ENCODE measurements at regions not wholly inside any gene's neighbourhood (a gene's known extent, or its start where the extent isn't known, plus 50 kb on each side); places are given as distances from the start of the nearest gene placed in this dataset.
A peak's percentile ranks its signal among the peaks of the same experiment; 100 is the strongest.

GRCh38 chr13:76711550-76712182 lies 174.5 kb downstream of the KCTD12 start:
- no peak for DNase-seq

- DNase-seq, result no peak
Measured at GRCh38 chr13:76709851-76710250, 176.4 kb downstream of the KCTD12 start.

DNA sequence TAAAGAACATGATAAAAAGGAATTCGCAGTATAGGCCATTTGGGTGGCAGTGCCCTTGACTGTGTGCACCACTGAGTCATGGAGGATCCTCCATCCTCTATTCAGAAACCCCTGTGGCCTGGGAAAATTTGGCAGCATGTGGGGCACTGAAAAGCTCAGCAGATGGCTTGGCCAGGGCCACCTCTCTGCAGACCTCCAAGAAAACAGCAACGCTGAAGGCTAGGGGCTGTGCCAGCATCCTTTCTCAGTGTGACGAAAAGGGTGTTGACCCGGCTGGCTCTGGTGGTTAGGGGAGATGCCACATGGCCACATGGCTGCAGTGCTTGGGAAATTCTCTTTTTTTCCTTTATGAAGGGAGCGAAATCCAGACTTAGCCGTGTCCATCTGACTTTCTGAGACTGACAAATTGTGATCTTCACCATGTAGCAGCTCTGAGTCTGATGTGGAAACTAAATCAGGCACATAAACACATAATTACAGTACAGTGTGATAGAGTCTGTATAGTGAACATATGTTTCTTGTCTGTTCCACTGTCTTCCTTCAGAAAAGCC lies 178.0 kb downstream of the KCTD12 start:
- peak in 33 of 56 donors; percentile 2 to 69 (median 20) for DNase-seq

DNA sequence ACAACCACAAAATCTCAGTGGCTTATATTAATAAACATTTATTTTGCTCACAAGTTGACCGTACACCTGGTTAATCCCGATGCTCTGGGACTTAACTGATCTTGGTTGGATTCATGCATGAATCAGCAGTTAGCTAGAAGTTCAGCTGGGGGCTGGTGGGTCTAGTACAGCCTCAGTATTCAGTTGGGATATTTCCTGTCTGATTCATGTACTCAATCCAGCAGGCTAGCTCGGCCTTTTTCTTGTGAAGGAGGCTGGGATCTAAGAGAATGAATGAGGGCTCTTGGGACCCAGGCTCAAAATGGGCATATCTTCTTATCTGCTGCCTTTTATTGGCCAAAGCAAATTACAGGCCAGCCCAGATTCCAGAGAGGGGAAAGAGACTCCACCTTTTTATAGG lies 178.8 kb downstream of the KCTD12 start:
- no peak for DNase-seq

DNA sequence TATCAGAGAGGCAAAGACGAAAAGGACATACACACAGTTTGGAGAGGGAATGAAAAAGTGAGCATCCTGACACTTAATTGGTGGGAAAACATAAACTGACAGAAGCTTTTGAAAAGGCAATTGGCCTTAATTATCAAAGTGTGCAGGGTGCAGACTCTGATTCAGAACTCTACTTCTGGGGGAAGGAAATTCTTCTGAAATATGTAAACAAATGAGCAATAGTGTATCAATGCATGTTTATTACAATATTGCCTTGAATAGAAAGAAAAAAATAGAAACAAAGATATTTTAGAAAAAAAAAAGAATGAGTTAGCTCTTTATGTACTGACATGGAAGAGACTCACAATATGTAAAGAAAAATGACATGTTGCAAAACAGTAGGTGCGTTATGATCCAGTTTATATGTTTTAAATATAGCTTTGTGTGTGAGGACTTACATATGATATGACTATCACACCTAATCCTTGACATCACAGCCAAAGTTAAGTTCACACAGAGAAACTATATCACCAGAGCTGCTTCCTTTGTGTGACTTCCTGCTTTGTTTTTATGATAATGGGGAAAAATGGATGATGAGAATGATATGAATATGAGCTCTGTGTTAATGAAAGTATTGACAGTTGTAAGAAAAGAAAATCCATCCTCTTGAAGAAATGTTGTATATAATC lies 182.4 kb downstream of the KCTD12 start:
- DNase-seq, result no peak

DNA sequence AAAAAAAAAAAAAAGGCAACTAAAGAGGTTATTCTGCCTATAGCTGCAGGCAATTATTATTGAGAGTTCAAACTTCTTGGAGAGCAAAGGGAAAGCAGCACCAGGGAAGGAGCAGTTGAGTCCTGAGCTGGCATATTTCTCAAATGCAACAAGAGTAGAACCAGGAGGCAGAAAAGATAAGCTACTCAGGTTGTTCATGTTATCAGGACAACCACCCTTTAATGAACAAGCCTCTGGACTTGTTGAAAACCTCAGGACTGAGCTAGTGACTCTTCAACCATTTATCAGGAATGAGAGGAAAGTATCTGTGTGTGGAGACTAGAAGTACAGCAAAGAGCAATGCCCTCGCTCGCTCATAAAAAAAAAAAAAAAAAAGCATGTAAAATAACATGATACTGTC lies 183.0 kb downstream of the KCTD12 start:
- no peak for DNase-seq

DNA sequence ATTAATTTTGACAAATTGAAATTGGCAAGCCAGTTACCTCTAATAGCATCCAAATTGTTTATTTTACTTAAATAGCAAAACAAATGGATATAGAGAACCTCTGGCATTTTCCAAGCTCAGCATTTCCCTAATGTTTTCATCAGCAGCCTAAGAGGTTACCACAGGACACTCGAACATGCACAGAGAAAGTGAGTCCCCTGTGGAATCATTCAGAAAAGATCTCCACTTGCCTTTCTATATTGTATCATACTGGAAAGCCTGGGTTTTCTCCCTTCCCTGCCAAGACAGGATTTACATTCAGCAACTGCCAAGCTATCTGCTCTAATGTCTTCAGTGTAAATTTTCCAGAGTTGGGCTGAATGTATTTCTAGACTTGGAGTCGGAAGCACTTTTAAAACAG lies 188.9 kb downstream of the KCTD12 start:
- DNase-seq, result no peak

DNA sequence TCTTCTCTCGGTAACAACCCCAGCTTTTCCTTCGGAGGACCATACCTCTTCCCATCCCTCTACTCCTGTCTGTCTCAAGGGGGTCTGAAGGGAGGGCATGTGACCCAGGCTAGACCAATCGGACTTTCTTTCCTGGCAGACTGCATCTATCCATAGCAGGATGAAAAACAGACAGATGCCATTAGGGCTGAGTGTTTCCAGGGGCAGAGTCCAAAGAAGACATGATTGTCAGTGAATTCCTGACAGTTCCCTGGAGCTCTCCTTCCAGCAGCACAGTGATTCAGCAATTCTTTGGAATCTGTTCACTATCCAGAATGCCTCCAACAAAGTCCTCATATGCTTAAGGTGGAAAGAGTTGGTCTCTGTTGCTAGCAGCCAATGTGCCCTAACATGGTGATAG lies 189.8 kb downstream of the KCTD12 start:
- no peak for DNase-seq

DNA sequence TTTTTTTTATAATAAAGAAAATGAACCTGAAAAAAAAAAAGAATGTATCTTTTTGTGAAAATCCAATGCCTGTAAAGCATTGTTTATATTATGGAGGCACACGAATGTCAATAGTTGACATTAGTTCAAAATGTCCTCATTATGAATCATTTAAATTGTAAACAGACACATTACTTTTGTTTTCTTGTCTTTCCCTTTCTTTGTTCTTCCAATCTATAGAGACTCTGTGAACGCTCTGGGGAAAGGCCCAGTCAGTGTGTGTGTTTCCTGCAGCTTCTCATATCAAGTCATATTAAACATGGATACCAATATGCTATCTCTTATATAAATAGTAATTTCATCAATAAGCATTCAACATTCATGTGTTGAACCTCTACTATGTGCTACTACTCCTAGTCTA lies 193.1 kb downstream of the KCTD12 start:
- no peak for DNase-seq

GRCh38 chr13:76692346-76692745 lies 193.9 kb downstream of the KCTD12 start:
- DNase-seq, result no peak

- no peak for DNase-seq
Measured at GRCh38 chr13:76690611-76691010, 195.6 kb downstream of the KCTD12 start.

DNA sequence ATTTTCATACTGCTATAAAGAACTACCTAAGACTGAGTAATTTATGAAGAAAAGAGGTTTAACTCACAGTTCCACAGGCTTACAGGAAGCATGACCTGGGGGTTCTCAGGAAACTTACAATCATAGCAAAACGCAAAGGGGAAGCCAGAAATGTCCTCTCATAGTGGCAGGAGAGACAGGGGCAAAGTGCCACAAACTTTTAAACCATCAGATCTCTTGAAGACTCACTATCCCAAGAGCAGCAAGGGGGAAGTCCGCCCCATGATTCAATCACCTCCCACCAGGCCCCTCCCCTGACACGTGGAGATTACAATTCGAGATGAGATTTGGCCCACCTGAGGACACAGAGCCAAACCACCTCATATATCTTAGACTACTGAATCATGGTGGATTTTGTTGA lies 198.7 kb downstream of the KCTD12 start:
- DNase-seq, result no peak

- no peak for DNase-seq
Measured at GRCh38 chr13:76685938-76686337, 200.3 kb downstream of the KCTD12 start.

DNA sequence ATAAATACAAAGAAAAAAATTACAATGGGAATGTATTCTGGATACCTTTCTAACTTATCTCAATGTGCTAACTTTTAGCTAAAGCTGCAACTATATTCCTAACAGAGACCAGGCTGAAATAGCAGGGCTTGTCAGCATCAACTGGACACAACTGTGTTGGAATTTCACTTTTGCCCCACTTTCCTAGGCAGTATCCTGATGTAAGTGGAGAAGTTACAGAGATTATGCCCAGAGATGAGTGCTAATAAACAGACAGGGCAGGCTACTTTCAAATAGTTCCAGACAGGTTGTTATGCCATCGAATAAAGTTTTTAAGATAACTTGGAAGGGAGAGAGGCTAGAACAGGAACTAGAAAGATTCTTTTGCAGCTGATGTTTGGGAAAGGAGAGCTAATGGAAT lies 201.9 kb downstream of the KCTD12 start:
- DNase-seq, result no peak

DNA sequence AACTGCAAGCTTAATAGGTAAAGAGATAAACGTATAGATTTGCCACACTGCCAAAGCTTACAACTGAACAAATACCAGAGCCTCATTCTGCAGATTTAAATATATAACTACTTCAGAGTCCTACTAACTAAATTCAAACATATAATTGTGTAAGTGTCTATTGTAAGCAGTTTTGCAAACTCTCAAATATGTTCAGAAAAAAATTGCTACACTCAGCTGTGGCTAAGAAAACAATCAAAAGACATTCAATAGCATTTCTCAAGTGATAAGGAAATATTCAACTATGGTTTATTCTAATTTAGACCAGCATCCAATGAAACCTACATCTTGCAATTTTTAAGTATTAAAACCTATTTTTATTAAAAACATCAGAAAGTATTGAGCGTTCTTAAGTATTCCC lies 202.4 kb downstream of the KCTD12 start:
- no peak for DNase-seq

DNA sequence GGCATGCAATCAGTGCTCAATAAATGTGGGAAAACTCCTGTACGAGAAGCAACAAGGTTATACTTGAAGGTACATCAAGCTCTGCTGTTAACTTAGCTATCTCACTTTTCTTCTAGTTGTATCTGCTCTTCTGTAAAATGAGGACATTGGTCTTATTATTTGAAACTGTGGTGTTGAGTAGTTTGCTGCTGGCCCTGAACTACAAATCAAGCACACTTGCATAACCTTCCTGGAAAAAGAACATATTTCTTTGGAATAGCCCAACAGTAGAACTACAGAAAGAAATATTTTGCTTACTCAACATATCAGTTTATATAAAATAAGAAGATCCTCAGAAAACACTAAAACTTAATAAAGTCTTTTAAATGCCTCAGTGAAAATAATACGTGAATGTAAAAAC lies 203.0 kb downstream of the KCTD12 start:
- DNase-seq, result no peak

DNA sequence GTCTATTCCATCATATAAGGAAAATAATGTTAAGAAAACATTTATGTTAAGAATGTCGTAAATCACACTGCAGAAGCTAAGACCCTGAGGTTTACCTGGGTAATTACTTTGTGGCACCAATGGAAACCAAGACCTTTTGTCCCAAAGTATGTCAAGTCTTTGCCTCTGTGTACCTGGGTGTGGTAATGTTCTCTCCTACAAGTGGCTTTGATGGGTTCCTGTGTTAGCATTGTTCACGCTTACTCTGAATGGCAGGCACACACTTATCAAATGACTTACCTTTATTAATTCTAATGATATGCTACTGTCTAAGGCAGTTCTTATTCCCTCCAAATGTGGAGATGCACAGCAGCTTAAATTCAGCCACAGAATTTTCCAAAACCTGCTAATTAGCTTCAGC lies 206.1 kb downstream of the KCTD12 start:
- no peak for DNase-seq

DNA sequence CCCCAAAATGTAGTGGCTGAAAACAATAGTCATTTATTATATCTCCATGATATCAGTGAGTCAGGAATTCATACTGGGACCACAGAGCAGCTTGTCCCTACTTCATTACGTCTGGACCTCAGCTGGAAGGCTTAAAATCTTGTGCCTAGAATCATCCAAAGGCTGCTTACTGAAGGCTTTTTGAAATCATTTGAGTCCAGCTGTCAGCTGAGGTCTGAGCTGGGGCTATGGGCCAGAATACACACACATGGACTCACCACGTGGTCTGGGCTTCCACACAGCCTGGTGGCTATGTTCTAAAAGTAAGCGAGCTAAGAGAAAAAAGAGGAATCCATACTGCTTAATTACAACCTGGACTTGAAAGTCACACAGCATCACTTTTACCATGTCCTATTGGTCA lies 209.2 kb downstream of the KCTD12 start:
- DNase-seq, result peak in 12 of 56 donors; percentile 1 to 26 (median 3)

GRCh38 chr13:76672420-76672819 lies 213.8 kb downstream of the KCTD12 start:
- DNase-seq, result no peak

DNA sequence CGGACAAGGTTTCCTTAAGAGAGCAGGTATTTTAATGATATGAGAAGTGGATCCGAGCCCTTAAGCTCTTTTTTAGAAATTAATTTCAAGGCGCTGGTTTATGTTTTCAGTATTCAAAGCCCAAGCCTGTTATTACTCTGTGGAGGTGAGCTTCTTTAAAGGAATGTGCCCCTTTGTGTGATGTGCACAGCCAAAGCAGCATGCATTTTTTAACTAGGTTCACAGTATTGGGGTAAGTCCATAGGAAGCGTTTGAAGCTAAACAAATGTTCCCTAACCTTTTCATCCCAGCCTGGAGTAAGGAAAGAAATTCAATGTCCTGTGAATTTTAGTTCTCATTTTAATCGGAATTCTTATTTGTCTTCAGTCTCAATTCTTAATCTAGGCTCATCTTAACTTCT lies 217.5 kb downstream of the KCTD12 start:
- DNase-seq, result no peak

DNA sequence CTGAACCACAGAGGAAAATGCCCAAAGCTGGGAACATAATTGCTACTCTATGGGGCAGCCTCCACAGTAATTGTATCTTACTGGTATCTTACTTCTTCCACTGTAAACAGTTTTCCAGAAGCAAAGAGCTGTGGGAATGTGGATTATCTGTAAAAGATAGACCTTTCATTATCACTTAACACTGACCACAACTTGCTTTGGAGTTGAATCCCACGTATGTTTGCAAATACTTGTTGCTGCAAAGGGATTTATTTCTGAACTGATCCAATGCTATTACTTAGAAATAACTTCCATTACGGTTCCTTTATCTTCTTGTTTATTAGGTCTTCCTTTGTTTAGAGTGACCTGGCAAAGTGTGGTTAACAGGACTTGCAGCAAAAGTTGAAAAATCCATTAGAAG lies 218.1 kb downstream of the KCTD12 start:
- no peak for DNase-seq

- no peak for DNase-seq
Measured at GRCh38 chr13:76667551-76667950, 218.7 kb downstream of the KCTD12 start.
